IMR-90 (cell line): ENCODE measurements at regions not wholly inside any gene's neighbourhood (a gene's known extent, or its start where the extent isn't known, plus 50 kb on each side); places are given as distances from the start of the nearest gene placed in this dataset.

ENCODE experiments used
- BHLHE40 ChIP-seq: fragments of 150-350 bp; IDR thresholded peaks from 2 replicates; pipeline ENCODE4 v1.6.1; 2016; ENCODE audit warnings: mild to moderate bottlenecking, low read depth, low read length
- CEBPB ChIP-seq: IDR thresholded peaks from 2 replicates; pipeline ENCODE4 v1.6.1; 2012; ENCODE audit warnings: low read depth, low read length, improper control_type of control experiment
- MAFK ChIP-seq: IDR thresholded peaks from 2 replicates; pipeline ENCODE4 v1.6.1; 2012; ENCODE audit warnings: low read depth, low read length, improper control_type of control experiment
- MAZ ChIP-seq: IDR thresholded peaks from 2 replicates; pipeline ENCODE4 v1.6.1; 2012; ENCODE audit warnings: low read depth, mild to moderate bottlenecking, low read length, improper control_type of control experiment, moderate library complexity, borderline replicate concordance
- MXI1 ChIP-seq: IDR thresholded peaks from 2 replicates; pipeline ENCODE4 v1.6.1; 2012; ENCODE audit warnings: low read depth, mild to moderate bottlenecking, low read length, moderate library complexity, borderline replicate concordance
- NFE2L2 ChIP-seq: fragments of 150-350 bp; IDR thresholded peaks from 2 replicates; pipeline ENCODE4 v1.6.1; 2016; ENCODE audit warnings: low read depth, mild to moderate bottlenecking, low read length
- POLR2A ChIP-seq: IDR thresholded peaks from 2 replicates; pipeline ENCODE4 v1.6.1; 2012; ENCODE audit warnings: mild to moderate bottlenecking, low read depth, low read length
- RAD21 ChIP-seq: IDR thresholded peaks from 2 replicates; pipeline ENCODE4 v1.6.1; 2012; ENCODE audit warnings: low read length, improper control_type of control experiment
- RCOR1 ChIP-seq: IDR thresholded peaks from 2 replicates; pipeline ENCODE4 v1.6.1; 2012; ENCODE audit warnings: mild to moderate bottlenecking, low read length, improper control_type of control experiment; ENCODE audit not compliant: insufficient replicate concordance
- SMC3 ChIP-seq: fragments of 150-350 bp; IDR thresholded peaks from 2 replicates; pipeline ENCODE4 v1.6.1; 2016; ENCODE audit warnings: low read depth, mild to moderate bottlenecking, antibody characterized with exemption, low read length, moderate library complexity
- TF ChIP-seq, protein P1 (sequence below): conservative IDR thresholded peaks from 2 replicates; pipeline ENCODE4 v1.5.1; 2012; ENCODE audit warnings: mild to moderate bottlenecking, low read depth, low read length, improper control_type of control experiment
- TF ChIP-seq, protein P2 (sequence below): fragments of 150-350 bp; IDR thresholded peaks from 2 replicates; pipeline ENCODE4 v1.6.1; 2016; ENCODE audit warnings: low read depth, mild to moderate bottlenecking, low read length, moderate library complexity, borderline replicate concordance
- TF ChIP-seq, protein P3 (sequence below): fragments of 150-350 bp; IDR thresholded peaks from 2 replicates; pipeline ENCODE4 v1.6.1; 2017; ENCODE audit warnings: mild to moderate bottlenecking, antibody characterized with exemption, low read length, low read depth

DNA sequence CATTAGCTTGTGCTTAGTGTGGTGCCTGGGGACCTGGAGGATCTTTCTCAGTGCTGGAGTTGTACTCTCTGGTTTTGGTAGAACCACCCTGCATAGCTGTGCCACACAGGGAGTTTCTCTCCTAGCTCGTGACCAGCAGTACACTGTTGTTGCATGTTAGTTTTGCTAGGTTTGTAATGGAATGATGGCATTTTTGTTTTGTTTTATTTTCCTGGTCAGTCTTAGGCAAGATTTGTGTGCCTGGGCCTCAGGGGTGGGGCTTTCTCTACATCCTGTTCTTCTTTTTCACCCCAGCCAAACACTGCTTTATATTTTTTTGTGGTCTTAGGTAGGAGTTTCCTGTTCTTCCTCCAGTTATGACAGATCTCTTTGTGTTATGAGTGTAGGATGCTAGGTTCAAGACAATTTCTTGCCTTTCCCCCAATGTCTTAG is 534.5 kb upstream of the KCNMB2 start:
- no peak for TF ChIP-seq POLR2A
- TF ChIP-seq, protein P1, sequence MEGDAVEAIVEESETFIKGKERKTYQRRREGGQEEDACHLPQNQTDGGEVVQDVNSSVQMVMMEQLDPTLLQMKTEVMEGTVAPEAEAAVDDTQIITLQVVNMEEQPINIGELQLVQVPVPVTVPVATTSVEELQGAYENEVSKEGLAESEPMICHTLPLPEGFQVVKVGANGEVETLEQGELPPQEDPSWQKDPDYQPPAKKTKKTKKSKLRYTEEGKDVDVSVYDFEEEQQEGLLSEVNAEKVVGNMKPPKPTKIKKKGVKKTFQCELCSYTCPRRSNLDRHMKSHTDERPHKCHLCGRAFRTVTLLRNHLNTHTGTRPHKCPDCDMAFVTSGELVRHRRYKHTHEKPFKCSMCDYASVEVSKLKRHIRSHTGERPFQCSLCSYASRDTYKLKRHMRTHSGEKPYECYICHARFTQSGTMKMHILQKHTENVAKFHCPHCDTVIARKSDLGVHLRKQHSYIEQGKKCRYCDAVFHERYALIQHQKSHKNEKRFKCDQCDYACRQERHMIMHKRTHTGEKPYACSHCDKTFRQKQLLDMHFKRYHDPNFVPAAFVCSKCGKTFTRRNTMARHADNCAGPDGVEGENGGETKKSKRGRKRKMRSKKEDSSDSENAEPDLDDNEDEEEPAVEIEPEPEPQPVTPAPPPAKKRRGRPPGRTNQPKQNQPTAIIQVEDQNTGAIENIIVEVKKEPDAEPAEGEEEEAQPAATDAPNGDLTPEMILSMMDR: no peak
- TF ChIP-seq, protein P2, sequence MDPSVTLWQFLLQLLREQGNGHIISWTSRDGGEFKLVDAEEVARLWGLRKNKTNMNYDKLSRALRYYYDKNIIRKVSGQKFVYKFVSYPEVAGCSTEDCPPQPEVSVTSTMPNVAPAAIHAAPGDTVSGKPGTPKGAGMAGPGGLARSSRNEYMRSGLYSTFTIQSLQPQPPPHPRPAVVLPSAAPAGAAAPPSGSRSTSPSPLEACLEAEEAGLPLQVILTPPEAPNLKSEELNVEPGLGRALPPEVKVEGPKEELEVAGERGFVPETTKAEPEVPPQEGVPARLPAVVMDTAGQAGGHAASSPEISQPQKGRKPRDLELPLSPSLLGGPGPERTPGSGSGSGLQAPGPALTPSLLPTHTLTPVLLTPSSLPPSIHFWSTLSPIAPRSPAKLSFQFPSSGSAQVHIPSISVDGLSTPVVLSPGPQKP: no peak
- no peak for TF ChIP-seq CEBPB
- TF ChIP-seq RCOR1: no peak
- TF ChIP-seq BHLHE40: no peak
- TF ChIP-seq, protein P3, sequence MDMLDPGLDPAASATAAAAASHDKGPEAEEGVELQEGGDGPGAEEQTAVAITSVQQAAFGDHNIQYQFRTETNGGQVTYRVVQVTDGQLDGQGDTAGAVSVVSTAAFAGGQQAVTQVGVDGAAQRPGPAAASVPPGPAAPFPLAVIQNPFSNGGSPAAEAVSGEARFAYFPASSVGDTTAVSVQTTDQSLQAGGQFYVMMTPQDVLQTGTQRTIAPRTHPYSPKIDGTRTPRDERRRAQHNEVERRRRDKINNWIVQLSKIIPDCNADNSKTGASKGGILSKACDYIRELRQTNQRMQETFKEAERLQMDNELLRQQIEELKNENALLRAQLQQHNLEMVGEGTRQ: no peak
- TF ChIP-seq SMC3: no peak
- TF ChIP-seq MXI1: no peak
- no peak for TF ChIP-seq MAZ
- no peak for TF ChIP-seq NFE2L2
- TF ChIP-seq MAFK: no peak
- TF ChIP-seq RAD21: no peak
